ENCODE measurements at regions not wholly inside any gene's neighbourhood (a gene's known extent, or its start where the extent isn't known, plus 50 kb on each side); places are given as distances from the start of the nearest gene placed in this dataset.

GRCh38 chr3:70808881-70809280 is 496.4 kb upstream of the MDFIC2 start:
- no peak for TF ChIP-seq CTCF (IDR thresholded peaks at IDR 0.05)

- no peak for TF ChIP-seq CTCF (IDR thresholded peaks at IDR 0.05)
These were observed 494.1 kb upstream of the MDFIC2 start for GRCh38 chr3:70806556-70806955.

- no peak for TF ChIP-seq CTCF (IDR thresholded peaks at IDR 0.05)
These were observed 493.6 kb upstream of the MDFIC2 start for GRCh38 chr3:70806021-70806420.

- no peak for TF ChIP-seq CTCF (IDR thresholded peaks at IDR 0.05)
These were observed 492.8 kb upstream of the MDFIC2 start for GRCh38 chr3:70805061-70805889.

- no peak for TF ChIP-seq CTCF (IDR thresholded peaks at IDR 0.05)
These were observed 491.5 kb upstream of the MDFIC2 start for GRCh38 chr3:70803891-70804290.

GRCh38 chr3:70803319-70803718 is 490.9 kb upstream of the MDFIC2 start:
- TF ChIP-seq CTCF (IDR thresholded peaks at IDR 0.05) = no peak

- no peak for TF ChIP-seq CTCF (IDR thresholded peaks at IDR 0.05)
These were observed 488.5 kb upstream of the MDFIC2 start for GRCh38 chr3:70800951-70801350.

GRCh38 chr3:70789878-70790277 is 477.4 kb upstream of the MDFIC2 start:
- no peak for TF ChIP-seq CTCF (IDR thresholded peaks at IDR 0.05)
